ENCODE measurements at regions not wholly inside any gene's neighbourhood (a gene's known extent, or its start where the extent isn't known, plus 50 kb on each side); places are given as distances from the start of the nearest gene placed in this dataset.

DNA sequence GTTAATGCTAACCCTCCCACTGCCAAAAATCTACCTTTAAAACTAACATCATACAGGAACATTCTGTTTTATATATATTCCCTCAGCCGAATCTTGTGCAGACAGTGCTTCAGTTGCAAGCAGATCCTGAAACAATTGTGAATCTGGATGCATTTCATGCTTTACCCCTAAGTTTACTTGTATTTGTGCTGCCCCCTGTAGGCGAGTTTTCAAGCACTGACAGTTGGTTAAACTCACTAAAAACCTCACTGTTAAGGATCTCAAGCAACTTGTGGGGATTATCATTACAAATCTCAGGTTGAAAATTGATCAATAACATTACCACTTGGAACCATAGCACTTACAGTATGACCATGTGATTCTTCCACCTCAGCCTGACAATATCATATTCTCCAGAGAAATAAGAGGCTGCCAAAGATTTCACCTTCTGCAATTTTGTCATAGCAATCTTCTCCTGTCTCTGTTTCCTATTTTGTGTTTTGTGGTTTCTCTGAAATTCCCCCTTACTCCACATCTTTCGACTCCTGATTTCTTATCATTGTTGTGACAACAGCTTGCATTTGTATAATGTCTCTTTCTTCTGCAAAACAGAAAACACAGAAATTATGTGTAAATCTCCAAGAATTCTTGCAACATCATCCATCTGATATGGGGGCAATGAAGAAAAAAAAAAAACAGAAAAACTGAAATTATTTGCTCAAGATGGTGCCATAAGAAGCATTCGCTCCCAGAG, 354.6 kb upstream of the SETBP1 start:
- Histone ChIP-seq H3K36me3 (ENCODE audit: low read depth) (no peaks in the 10 kb centered on the region), H3K27ac (no peak overlapping the region), H3K79me2 (ENCODE audit: insufficient read depth) (no peaks in the 10 kb centered on the region), H2AFZ (no peak overlapping the region), H3K9me3 (ENCODE audit: low read depth) (no peaks in the 10 kb centered on the region), H3K4me2 (ENCODE audit: unreplicated experiment) (no peak overlapping the region), H3K27me3 (replicated peaks; ENCODE audit: insufficient read depth) (no peaks in the 10 kb centered on the region), H3K9me2 (ENCODE audit: insufficient read depth) (no peaks in the 10 kb centered on the region), H3K4me1 (ENCODE audit: insufficient read depth) (no peaks in the 10 kb centered on the region; the same call in 1 of the 2 replicates), H3K4me3 (no peak overlapping the region), H3F3A (ENCODE audit: insufficient read depth) (no peaks in the 10 kb centered on the region), H4K20me1 (ENCODE audit: insufficient read depth) (no peaks in the 10 kb centered on the region), H3K9ac (no peak overlapping the region)
- TF ChIP-seq EZH2phosphoT487 (IDR thresholded peaks at IDR 0.05; ENCODE audit: insufficient read depth, low read depth) (no peak), EZH2 (IDR thresholded peaks at IDR 0.05; ENCODE audit: insufficient read depth, poor library complexity, severe bottlenecking) (no peak)
- in situ Hi-C loops (cut with MboI): loop anchor here (25.0 kb wide), 2 partner anchors 714 to 1061 kb away; no protein-coding TSS in a partner anchor
- WGBS, 2 experiments (ENCODE audit: low coverage in 1 of 2, low lambda C conversion rate in 2 of 2, missing lambda C conversion rate in 2 of 2): 20 to 29% methylated on average over 4 of the region's 4 CpGs
- DNase-seq: peak; percentile 73

DNA sequence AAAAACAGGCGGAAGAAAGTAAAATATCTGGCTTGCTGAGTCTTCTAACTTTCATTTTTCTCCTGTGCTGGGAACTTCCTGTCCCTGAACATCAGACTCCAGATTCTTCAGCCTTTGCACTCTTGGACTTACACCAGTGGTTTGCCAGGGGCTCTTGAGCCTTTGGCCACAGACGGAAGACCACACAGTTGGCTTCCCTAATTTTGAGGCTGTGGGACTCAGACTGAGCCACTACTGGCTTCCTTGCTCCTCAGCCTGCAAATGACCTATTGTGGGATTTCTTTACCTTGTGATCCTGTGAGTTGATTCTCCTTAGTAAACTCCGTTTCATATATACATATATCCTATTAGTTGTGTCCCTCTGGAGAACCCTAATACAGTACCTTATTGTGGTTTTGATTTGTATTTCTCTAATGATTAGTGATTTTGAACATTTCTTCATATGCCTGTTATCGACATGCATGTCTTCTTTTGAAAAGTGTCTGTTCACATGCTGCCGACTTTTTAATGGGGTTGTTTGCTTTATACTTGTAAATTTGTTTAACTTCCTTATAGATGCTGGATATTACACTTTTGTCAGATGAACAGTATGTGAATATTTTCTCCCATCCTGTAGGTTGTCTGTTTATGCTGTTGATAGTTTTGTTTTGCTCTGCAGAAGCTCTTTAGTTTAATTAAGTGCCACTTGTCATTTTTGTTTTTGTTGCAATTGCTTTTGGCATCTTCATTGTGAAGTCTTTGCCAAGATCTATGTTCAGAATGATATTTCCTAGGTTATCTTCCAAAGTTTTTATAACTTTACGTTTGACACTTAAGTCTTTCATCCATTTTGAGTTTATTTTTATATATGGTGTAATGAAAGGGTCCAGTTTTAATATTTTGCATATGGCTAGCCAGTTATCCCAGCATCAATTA, 348.8 kb upstream of the SETBP1 start:
- Histone ChIP-seq H3K9ac (no peak overlapping the region), H3K27me3 (replicated peaks; ENCODE audit: insufficient read depth) (no peaks in the 10 kb centered on the region), H3K36me3 (ENCODE audit: low read depth) (no peaks in the 10 kb centered on the region), H3K79me2 (ENCODE audit: insufficient read depth) (no peaks in the 10 kb centered on the region), H3K4me2 (ENCODE audit: unreplicated experiment) (no peak overlapping the region), H2AFZ (no peak overlapping the region), H3F3A (ENCODE audit: insufficient read depth) (no peaks in the 10 kb centered on the region), H4K20me1 (ENCODE audit: insufficient read depth) (no peaks in the 10 kb centered on the region), H3K9me3 (ENCODE audit: low read depth) (no peaks in the 10 kb centered on the region), H3K4me1 (ENCODE audit: insufficient read depth) (no peaks in the 10 kb centered on the region), H3K4me3 (no peak overlapping the region), H3K27ac (no peak overlapping the region), H3K9me2 (ENCODE audit: insufficient read depth) (no peaks in the 10 kb centered on the region)
- TF ChIP-seq EZH2phosphoT487 (IDR thresholded peaks at IDR 0.05; ENCODE audit: insufficient read depth, low read depth): no peak
- TF ChIP-seq EZH2 (IDR thresholded peaks at IDR 0.05; ENCODE audit: insufficient read depth, poor library complexity, severe bottlenecking): no peak
- 60 to 69% methylated on average over 6 of the region's 6 CpGs for WGBS, 2 experiments (ENCODE audit: low coverage in 1 of 2, low lambda C conversion rate in 2 of 2, missing lambda C conversion rate in 2 of 2)
- DNase-seq: no peak
- in situ Hi-C loops (cut with MboI): loop anchor here (25.0 kb wide), 2 partner anchors 720 to 1055 kb away; no protein-coding TSS in a partner anchor

DNA sequence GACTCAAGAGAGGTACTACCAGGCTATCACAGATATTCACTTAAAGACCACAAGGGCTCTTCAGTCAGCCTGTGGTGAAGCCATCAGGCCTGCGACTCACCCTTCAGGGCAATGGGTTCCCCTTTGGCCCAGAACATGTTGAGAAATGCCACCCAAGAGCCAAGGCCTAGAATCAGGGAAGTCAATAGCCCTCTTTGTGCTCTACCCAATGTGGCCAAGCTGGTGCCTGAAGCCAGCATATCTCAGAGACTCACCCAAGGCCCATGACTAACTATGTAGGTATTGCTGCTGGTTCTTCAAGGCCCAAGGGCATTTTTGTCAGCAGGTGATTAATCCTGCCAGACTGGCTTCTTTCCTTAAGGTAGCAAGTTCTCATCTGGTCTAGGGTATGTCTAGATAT, 338.9 kb upstream of the SETBP1 start:
- H3K27me3 ChIP-seq (replicated peaks; ENCODE audit: insufficient read depth): no peaks in the 10 kb centered on the region
- H3K4me1 ChIP-seq (ENCODE audit: insufficient read depth): no peaks in the 10 kb centered on the region
- no peaks in the 10 kb centered on the region for H4K20me1 ChIP-seq (ENCODE audit: insufficient read depth)
- H3K9ac ChIP-seq: no peak overlapping the region
- H3K4me2 ChIP-seq (ENCODE audit: unreplicated experiment): no peak overlapping the region
- no peak overlapping the region for H2AFZ ChIP-seq
- no peaks in the 10 kb centered on the region for H3K9me2 ChIP-seq (ENCODE audit: insufficient read depth)
- WGBS, 2 experiments (ENCODE audit: low coverage in 1 of 2, low lambda C conversion rate in 2 of 2, missing lambda C conversion rate in 2 of 2): 57 to 75% methylated on average over 1 of the region's 1 CpG
- H3K9me3 ChIP-seq (ENCODE audit: low read depth): no peaks in the 10 kb centered on the region
- H3K4me3 ChIP-seq: no peak overlapping the region
- no peaks in the 10 kb centered on the region for H3F3A ChIP-seq (ENCODE audit: insufficient read depth)
- peak; percentile 42 for DNase-seq
- TF ChIP-seq EZH2phosphoT487 (IDR thresholded peaks at IDR 0.05; ENCODE audit: insufficient read depth, low read depth) (no peak), EZH2 (IDR thresholded peaks at IDR 0.05; ENCODE audit: insufficient read depth, poor library complexity, severe bottlenecking) (no peak)
- in situ Hi-C loops (cut with MboI): loop anchor here (25.0 kb wide), 2 partner anchors 729 to 1046 kb away; no protein-coding TSS in a partner anchor
- no peak overlapping the region for H3K27ac ChIP-seq
- H3K36me3 ChIP-seq (ENCODE audit: low read depth): no peaks in the 10 kb centered on the region
- H3K79me2 ChIP-seq (ENCODE audit: insufficient read depth): no peaks in the 10 kb centered on the region

DNA sequence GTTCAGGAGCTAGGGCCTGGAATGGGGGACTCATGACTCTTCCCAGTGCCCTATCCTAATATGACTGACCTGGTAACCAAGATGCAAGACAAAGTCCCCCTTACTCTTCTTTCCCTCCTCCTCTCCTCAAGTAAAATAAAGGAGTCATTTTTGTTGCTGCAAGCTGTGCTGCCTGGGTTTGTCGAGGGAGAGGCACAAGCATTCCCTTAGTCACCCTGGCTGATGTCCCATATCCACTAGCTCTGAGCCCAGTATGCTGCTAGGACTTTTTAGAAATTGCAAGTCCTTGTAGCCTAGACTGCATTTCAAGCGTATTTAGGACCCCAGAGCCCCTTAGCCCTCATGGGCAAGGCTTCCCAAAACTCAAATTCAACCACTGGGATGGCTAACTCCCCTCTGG, 338.5 kb upstream of the SETBP1 start:
- H3K9me3 ChIP-seq (ENCODE audit: low read depth): no peaks in the 10 kb centered on the region
- no peak overlapping the region for H3K4me2 ChIP-seq (ENCODE audit: unreplicated experiment)
- no peaks in the 10 kb centered on the region for H3K4me1 ChIP-seq (ENCODE audit: insufficient read depth)
- no peak overlapping the region for H3K4me3 ChIP-seq
- peak; percentile 64 for DNase-seq
- no peak overlapping the region for H3K9ac ChIP-seq
- in situ Hi-C loops (cut with MboI): loop anchor here (25.0 kb wide), 2 partner anchors 730 to 1045 kb away; no protein-coding TSS in a partner anchor
- WGBS, 2 experiments (ENCODE audit: low coverage in 1 of 2, low lambda C conversion rate in 2 of 2, missing lambda C conversion rate in 2 of 2): 31 to 37% methylated on average over 2 of the region's 2 CpGs
- no peak overlapping the region for H3K27ac ChIP-seq
- no peak overlapping the region for H2AFZ ChIP-seq
- H3K9me2 ChIP-seq (ENCODE audit: insufficient read depth): no peaks in the 10 kb centered on the region
- no peaks in the 10 kb centered on the region for H4K20me1 ChIP-seq (ENCODE audit: insufficient read depth)
- no peaks in the 10 kb centered on the region for H3K79me2 ChIP-seq (ENCODE audit: insufficient read depth)
- no peaks in the 10 kb centered on the region for H3K27me3 ChIP-seq (replicated peaks; ENCODE audit: insufficient read depth)
- no peaks in the 10 kb centered on the region for H3F3A ChIP-seq (ENCODE audit: insufficient read depth)
- TF ChIP-seq EZH2phosphoT487 (IDR thresholded peaks at IDR 0.05; ENCODE audit: insufficient read depth, low read depth) (no peak), EZH2 (IDR thresholded peaks at IDR 0.05; ENCODE audit: insufficient read depth, poor library complexity, severe bottlenecking) (no peak)
- H3K36me3 ChIP-seq (ENCODE audit: low read depth): no peaks in the 10 kb centered on the region
